ENCODE measurements at regions not wholly inside any gene's neighbourhood (a gene's known extent, or its start where the extent isn't known, plus 50 kb on each side); places are given as distances from the start of the nearest gene placed in this dataset.

GRCh38 chr1:67530071-67530470 is 99.9 kb upstream of the SERBP1 start:
- TF ChIP-seq EZH2 (IDR thresholded peaks at IDR 0.05; ENCODE audit: low read length, unreplicated experiment) (no peak), EZH2phosphoT487 (IDR thresholded peaks at IDR 0.05; ENCODE audit: borderline replicate concordance, low read length) (no peak), CTCF (conservative IDR thresholded peaks at IDR 0.05; ENCODE audit: low read depth, low read length) (no peak)

Measured in PC-3 (cell line).